Colonic mucosa (tissue), 4 donors: ENCODE measurements at regions not wholly inside any gene's neighbourhood (a gene's known extent, or its start where the extent isn't known, plus 50 kb on each side); places are given as distances from the start of the nearest gene placed in this dataset.

Experiments
- DNase-seq: peaks from one replicate; pipeline ENCODE4 v3.0.0-alpha.2; 2020
- H3K27ac ChIP-seq: fragments of 200-600 bp; one replicate; pipeline ENCODE4 v1.8.0; 2021
- H3K27me3 ChIP-seq: fragments of 200-600 bp; one replicate; pipeline ENCODE4 v1.8.0; 2021
- H3K36me3 ChIP-seq: fragments of 200-600 bp; one replicate; pipeline ENCODE4 v1.8.0; 2021
- H3K4me1 ChIP-seq: fragments of 200-600 bp; one replicate; pipeline ENCODE4 v1.8.0; 2021; ENCODE audit warnings: mild to moderate bottlenecking
- H3K4me3 ChIP-seq: fragments of 200-600 bp; one replicate; pipeline ENCODE4 v1.8.0; 2021
- H3K9ac ChIP-seq, 2 donors: one replicate each; pipeline ENCODE4 v1.7.0; 2013; ENCODE audit warnings: control low read depth in 2 of 2, low read depth in 2 of 2, low read length in 2 of 2
- H3K9me3 ChIP-seq: fragments of 200-600 bp; one replicate; pipeline ENCODE4 v1.8.0; 2021
- intact Hi-C: fragments of 100-400 bp; cut with DNase I; formaldehyde crosslinking; loops from one replicate; pipeline ENCODE4 v1.14.1; 2022
- TF ChIP-seq, protein P1 (sequence below): fragments of 200-600 bp; IDR thresholded peaks from one replicate; pipeline ENCODE4 v1.8.0; 2022; ENCODE audit warnings: antibody characterized with exemption, mild to moderate bottlenecking
- donor health status: healthy.
- donor health status: DM: no; HTN: no; CAD: no.
- donor health status: DM: no; HTN: no; CAD: no.

DNA sequence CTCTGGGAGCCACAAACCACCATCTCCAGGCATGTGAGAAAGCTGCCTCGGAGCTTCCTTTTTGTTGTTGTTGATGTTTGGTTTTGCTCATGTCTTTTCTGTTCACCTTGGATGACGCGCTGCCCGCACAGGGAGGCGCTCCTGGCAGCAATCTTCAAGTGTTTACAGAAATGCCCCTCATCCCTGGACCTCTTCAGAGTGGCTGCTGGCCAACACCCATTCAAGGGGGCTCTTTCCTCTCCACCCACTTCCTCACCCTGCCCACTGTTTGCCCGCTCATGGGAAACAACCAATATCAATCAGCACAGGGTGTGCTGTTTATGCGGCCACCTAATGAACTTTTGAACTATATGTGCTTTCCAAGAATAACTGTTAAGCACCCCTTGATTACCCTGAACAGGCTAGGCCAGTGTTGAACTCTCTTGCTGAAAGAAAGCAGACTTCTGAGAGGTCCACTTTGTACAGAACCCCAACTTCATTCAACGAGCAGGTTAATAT, 355.1 kb upstream of the CLNK start:
- Histone ChIP-seq H3K27ac (no peak overlapping the region), H3K9ac (no peak overlapping the region), H3K4me3 (no peak overlapping the region), H3K36me3 (no peaks in the 10 kb centered on the region), H3K4me1 (no peaks in the 10 kb centered on the region), H3K9me3 (no peaks in the 10 kb centered on the region), H3K27me3 (no peaks in the 10 kb centered on the region)
- DNase-seq: no peak
- intact Hi-C loops: no loop called here
- TF ChIP-seq, protein P1, sequence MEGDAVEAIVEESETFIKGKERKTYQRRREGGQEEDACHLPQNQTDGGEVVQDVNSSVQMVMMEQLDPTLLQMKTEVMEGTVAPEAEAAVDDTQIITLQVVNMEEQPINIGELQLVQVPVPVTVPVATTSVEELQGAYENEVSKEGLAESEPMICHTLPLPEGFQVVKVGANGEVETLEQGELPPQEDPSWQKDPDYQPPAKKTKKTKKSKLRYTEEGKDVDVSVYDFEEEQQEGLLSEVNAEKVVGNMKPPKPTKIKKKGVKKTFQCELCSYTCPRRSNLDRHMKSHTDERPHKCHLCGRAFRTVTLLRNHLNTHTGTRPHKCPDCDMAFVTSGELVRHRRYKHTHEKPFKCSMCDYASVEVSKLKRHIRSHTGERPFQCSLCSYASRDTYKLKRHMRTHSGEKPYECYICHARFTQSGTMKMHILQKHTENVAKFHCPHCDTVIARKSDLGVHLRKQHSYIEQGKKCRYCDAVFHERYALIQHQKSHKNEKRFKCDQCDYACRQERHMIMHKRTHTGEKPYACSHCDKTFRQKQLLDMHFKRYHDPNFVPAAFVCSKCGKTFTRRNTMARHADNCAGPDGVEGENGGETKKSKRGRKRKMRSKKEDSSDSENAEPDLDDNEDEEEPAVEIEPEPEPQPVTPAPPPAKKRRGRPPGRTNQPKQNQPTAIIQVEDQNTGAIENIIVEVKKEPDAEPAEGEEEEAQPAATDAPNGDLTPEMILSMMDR: no peak

GRCh38 chr4:11038926-11039325, 354.4 kb upstream of the CLNK start:
- TF ChIP-seq, protein P1: no peak
- Histone ChIP-seq H3K9me3 (no peaks in the 10 kb centered on the region), H3K27ac (no peak overlapping the region), H3K9ac (no peak overlapping the region), H3K4me3 (no peak overlapping the region), H3K36me3 (no peaks in the 10 kb centered on the region), H3K27me3 (no peaks in the 10 kb centered on the region), H3K4me1 (no peaks in the 10 kb centered on the region)
- intact Hi-C loops: no loop called here
- DNase-seq: no peak

GRCh38 chr4:11037637-11038036, 353.1 kb upstream of the CLNK start:
- TF ChIP-seq, protein P1: no peak
- H3K27ac ChIP-seq: no peak overlapping the region

DNA sequence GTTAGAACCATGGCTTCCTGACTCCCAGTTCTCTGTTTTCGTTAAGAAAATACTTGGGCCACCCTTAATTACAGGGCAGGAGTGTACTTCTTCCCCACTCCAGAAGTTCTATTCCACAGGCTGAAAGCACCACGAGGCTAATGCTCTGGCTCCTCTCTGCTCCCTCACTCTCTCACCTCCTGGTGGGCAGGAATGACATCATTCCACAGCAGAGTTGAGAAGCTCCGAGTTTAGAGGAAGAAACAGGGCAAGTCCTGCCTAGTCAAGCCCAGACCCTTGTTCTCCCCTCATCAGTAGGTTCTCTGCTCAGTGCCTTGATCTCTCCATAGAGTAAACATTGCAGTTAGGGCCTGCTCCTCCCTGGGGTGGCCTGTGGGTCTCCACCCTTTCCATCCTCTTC, 343.8 kb upstream of the CLNK start:
- DNase-seq: no peak
- no peaks in the 10 kb centered on the region for H3K27me3 ChIP-seq
- no peaks in the 10 kb centered on the region for H3K9me3 ChIP-seq
- intact Hi-C loops: no loop called here
- H3K27ac ChIP-seq: no peak overlapping the region
- TF ChIP-seq, protein P1: no peak
- H3K4me1 ChIP-seq: no peaks in the 10 kb centered on the region
- no peak overlapping the region for H3K4me3 ChIP-seq
- no peak overlapping the region for H3K9ac ChIP-seq
- H3K36me3 ChIP-seq: no peaks in the 10 kb centered on the region

More at GRCh38 chr4:11037637-11038036, 353.1 kb upstream of the CLNK start:
- Histone ChIP-seq H3K9ac (no peak overlapping the region), H3K9me3 (no peaks in the 10 kb centered on the region), H3K27me3 (no peaks in the 10 kb centered on the region), H3K4me3 (no peak overlapping the region), H3K4me1 (no peaks in the 10 kb centered on the region), H3K36me3 (no peaks in the 10 kb centered on the region)
- no peak for DNase-seq
- intact Hi-C loops: no loop called here

- Histone ChIP-seq H3K9me3 (no peaks in the 10 kb centered on the region), H3K4me3 (no peak overlapping the region), H3K4me1 (no peaks in the 10 kb centered on the region), H3K27me3 (no peaks in the 10 kb centered on the region), H3K36me3 (no peaks in the 10 kb centered on the region), H3K27ac (no peak overlapping the region), H3K9ac (no peak overlapping the region)
- intact Hi-C loops: no loop called here
- no peak for DNase-seq
- TF ChIP-seq, protein P1: no peak
Measured at GRCh38 chr4:11021333-11021732, 336.8 kb upstream of the CLNK start.
